Esophagus squamous epithelium (tissue), 5 donors: ENCODE measurements at regions not wholly inside any gene's neighbourhood (a gene's known extent, or its start where the extent isn't known, plus 50 kb on each side); places are given as distances from the start of the nearest gene placed in this dataset.

Experiments
- DNase-seq: peaks from one replicate; lab custom pipeline; 2025; lab: John Stamatoyannopoulos, UW
- H3K27ac ChIP-seq, 4 donors: fragments of 200-600 bp; sonication (generic); one replicate each; pipeline ENCODE4 v1.5.1; 2016 to 2019; ENCODE audit warnings: mild to moderate bottlenecking in 1 of 4
- H3K27me3 ChIP-seq, 4 donors: fragments of 200-600 bp; sonication (generic); 1 replicate in 3 of 4; 2 replicates in 1 of 4; pipeline versions ENCODE4 v1.5.1 to v1.6.0; 2017 to 2021; ENCODE audit warnings: antibody characterized with exemption in 1 of 4
- H3K36me3 ChIP-seq, 3 donors: fragments of 200-600 bp; sonication (generic); one replicate each; pipeline ENCODE4 v1.5.1; 2016 to 2019
- H3K4me1 ChIP-seq, 3 donors: fragments of 200-600 bp; sonication (generic); one replicate each; pipeline ENCODE4 v1.5.1; 2017 to 2019
- H3K4me3 ChIP-seq, 4 donors: fragments of 200-600 bp; sonication (generic); 1 replicate in 3 of 4; 2 replicates in 1 of 4; pipeline ENCODE4 v1.5.1; 2016 to 2019; ENCODE audit warnings: mild to moderate bottlenecking in 2 of 4, moderate library complexity in 1 of 4
- H3K9me3 ChIP-seq, 3 donors: fragments of 200-600 bp; sonication (generic); one replicate each; pipeline ENCODE4 v1.5.1; 2016 to 2019
- POLR2A ChIP-seq, 4 donors: fragments of 450-650 bp; IDR thresholded peaks; one replicate each; pipeline ENCODE4 v1.6.1; 2017; ENCODE audit warnings: antibody characterized with exemption in 4 of 4, mild to moderate bottlenecking in 4 of 4, moderate library complexity in 3 of 4
- WGBS, 2 donors: methylation state at CpG; one replicate each; pipeline ENCODE4 v1.1.5; 2018; 5-methylcytosine and 5-hydroxymethylcytosine counted together
- intact Hi-C: fragments of 100-400 bp; cut with DNase I; formaldehyde crosslinking; loops from one replicate; pipeline ENCODE4 v1.15.0; 2022
- TF ChIP-seq, protein P1 (sequence below), 6 experiments: fragments of 450-650 bp in 4 of 6; fragments of 200-600 bp in 2 of 6; sonication (generic) in 2 of 6; IDR thresholded peaks; one replicate each; pipeline ENCODE4 v1.5.1; 2016 to 2019; ENCODE audit warnings: antibody characterized with exemption in 6 of 6, mild to moderate bottlenecking in 4 of 6, moderate library complexity in 4 of 6
- donor health status: DM: yes; HTN: yes; CAD: no.

DNA sequence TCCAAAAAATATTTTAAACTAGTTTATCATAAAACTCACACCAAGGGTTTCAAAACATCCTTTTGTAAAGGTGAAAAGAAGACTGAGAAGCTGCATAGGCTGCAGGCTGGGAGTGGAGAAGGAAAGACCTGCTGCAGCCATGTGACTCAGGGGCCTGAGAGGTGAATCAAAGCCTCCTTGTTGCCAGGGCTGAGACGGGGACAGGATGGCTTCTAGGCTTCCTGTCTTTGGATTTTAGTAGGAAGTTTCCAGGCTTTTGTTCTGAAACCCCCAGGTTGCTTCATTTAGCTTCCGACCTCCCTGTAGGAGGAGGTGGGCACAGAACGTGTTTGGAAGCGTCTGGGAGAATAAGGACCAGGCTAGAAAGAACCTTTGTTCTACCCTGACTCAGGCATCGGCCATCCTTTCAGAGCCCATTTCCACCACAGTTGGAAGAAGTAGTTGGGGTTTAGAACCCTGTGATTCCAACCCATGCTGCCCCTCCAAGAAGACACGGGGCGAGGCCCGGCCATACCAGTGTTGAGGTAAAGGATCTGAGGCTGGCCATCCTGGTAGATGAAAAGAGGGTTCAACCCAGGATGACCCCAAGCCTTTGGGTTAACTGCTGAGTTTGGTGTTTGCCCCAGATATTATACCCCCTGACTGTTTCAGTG, 122.4 kb downstream of the SLC25A47 start:
- H3K27me3 ChIP-seq: no peaks in the 10 kb centered on the region
- TF ChIP-seq, protein P1, sequence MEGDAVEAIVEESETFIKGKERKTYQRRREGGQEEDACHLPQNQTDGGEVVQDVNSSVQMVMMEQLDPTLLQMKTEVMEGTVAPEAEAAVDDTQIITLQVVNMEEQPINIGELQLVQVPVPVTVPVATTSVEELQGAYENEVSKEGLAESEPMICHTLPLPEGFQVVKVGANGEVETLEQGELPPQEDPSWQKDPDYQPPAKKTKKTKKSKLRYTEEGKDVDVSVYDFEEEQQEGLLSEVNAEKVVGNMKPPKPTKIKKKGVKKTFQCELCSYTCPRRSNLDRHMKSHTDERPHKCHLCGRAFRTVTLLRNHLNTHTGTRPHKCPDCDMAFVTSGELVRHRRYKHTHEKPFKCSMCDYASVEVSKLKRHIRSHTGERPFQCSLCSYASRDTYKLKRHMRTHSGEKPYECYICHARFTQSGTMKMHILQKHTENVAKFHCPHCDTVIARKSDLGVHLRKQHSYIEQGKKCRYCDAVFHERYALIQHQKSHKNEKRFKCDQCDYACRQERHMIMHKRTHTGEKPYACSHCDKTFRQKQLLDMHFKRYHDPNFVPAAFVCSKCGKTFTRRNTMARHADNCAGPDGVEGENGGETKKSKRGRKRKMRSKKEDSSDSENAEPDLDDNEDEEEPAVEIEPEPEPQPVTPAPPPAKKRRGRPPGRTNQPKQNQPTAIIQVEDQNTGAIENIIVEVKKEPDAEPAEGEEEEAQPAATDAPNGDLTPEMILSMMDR (IDR thresholded peaks at IDR 0.05): no peak
- no peak for TF ChIP-seq POLR2A (IDR thresholded peaks at IDR 0.05)
- intact Hi-C loops: no loop called here
- peaks cover 0 to 13% (median 3%) of the 10 kb centered on the region in 3 donors for H3K4me1 ChIP-seq
- 58 to 88% methylated on average over 1 to 4 of the region's 8 CpGs for WGBS, 2 donors
- no peaks in the 10 kb centered on the region for H3K9me3 ChIP-seq
- no peak for DNase-seq
- H3K4me3 ChIP-seq: no peak overlapping the region
- H3K36me3 ChIP-seq: no peaks in the 10 kb centered on the region
- H3K27ac ChIP-seq: no peak overlapping the region

GRCh38 chr14:100446572-100446971, 123.4 kb downstream of the SLC25A47 start:
- Histone ChIP-seq H3K4me3 (no peak overlapping the region), H3K36me3 (no peaks in the 10 kb centered on the region), H3K9me3 (no peaks in the 10 kb centered on the region), H3K4me1 (peaks cover 0 to 3% (median 0%) of the 10 kb centered on the region in 3 donors), H3K27ac (no peak overlapping the region), H3K27me3 (no peaks in the 10 kb centered on the region)
- TF ChIP-seq POLR2A (IDR thresholded peaks at IDR 0.05): no peak
- TF ChIP-seq, protein P1 (IDR thresholded peaks at IDR 0.05): no peak
- intact Hi-C loops: no loop called here
- DNase-seq: no peak
- 77 to 83% methylated on average over 7 of the region's 7 CpGs for WGBS, 2 donors

GRCh38 chr14:100448376-100448775, 125.2 kb downstream of the SLC25A47 start:
- intact Hi-C loops: no loop called here
- H3K27me3 ChIP-seq: no peaks in the 10 kb centered on the region
- no peaks in the 10 kb centered on the region for H3K36me3 ChIP-seq
- WGBS, 2 donors: 75 to 85% methylated on average over 2 to 5 of the region's 5 CpGs
- no peak overlapping the region for H3K27ac ChIP-seq
- H3K9me3 ChIP-seq: no peaks in the 10 kb centered on the region
- no peaks in the 10 kb centered on the region for H3K4me1 ChIP-seq
- no peak for TF ChIP-seq POLR2A (IDR thresholded peaks at IDR 0.05)
- TF ChIP-seq, protein P1 (IDR thresholded peaks at IDR 0.05): no peak
- no peak for DNase-seq
- no peak overlapping the region for H3K4me3 ChIP-seq

DNA sequence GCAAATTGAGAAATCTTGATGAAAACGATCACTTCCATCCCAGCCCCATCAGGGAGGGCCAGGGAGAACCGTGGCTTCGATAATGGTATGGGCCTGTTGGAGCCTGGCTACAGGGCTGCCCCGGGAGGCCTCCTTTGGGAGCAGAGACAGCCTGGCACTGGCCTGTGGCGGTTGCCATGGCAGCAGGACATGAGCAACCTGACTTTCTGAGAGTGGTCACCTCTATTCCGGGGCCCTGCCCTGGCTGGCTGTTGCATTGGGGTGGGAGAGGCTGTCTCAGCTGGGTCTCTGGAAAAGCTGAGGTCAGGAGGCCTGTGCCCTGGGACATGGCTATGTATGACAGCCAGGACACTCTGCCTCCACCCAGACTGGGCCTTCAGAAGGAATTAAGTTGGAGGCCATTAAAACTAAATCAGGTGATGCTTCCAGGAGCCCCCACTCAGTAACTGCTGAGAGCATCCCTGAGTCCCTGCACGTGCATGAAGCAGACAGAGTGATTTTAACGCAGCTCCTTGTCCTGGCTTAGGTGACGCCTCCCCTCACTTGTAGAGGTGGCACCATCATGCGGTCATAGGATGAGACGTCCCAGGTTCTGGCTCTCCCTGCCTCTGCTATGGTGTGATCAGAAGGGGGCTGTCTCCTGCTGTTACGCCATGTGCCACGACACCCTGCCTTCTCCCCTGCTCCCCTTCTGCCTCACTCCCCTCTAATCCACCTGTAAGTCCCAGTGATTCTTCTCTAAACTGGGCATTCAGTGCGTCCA, 126.3 kb downstream of the SLC25A47 start:
- TF ChIP-seq POLR2A (IDR thresholded peaks at IDR 0.05): no peak
- TF ChIP-seq, protein P1 (IDR thresholded peaks at IDR 0.05): no peak
- Histone ChIP-seq H3K27me3 (no peaks in the 10 kb centered on the region), H3K4me1 (no peaks in the 10 kb centered on the region), H3K9me3 (no peaks in the 10 kb centered on the region), H3K27ac (no peak overlapping the region), H3K4me3 (no peak overlapping the region), H3K36me3 (no peaks in the 10 kb centered on the region)
- no peak for DNase-seq
- WGBS, 2 donors: 87 to 90% methylated on average over 12 of the region's 14 CpGs
- intact Hi-C loops: no loop called here

GRCh38 chr14:100450049-100450448, 126.9 kb downstream of the SLC25A47 start:
- Histone ChIP-seq H3K36me3 (no peaks in the 10 kb centered on the region), H3K27ac (no peak overlapping the region), H3K4me1 (no peaks in the 10 kb centered on the region), H3K4me3 (no peak overlapping the region), H3K9me3 (no peaks in the 10 kb centered on the region), H3K27me3 (no peaks in the 10 kb centered on the region)
- DNase-seq: no peak
- intact Hi-C loops: no loop called here
- TF ChIP-seq, protein P1 (IDR thresholded peaks at IDR 0.05): no peak
- no peak for TF ChIP-seq POLR2A (IDR thresholded peaks at IDR 0.05)
- 86 to 100% methylated on average over 1 to 2 of the region's 2 CpGs for WGBS, 2 donors
